ENCODE measurements at regions not wholly inside any gene's neighbourhood (a gene's known extent, or its start where the extent isn't known, plus 50 kb on each side); places are given as distances from the start of the nearest gene placed in this dataset.

- no peak overlapping the region for H3K18ac ChIP-seq (ENCODE audit: low read depth, low read length)
- intact Hi-C loops (cut with micrococcal nuclease) (no loop called here), in situ Hi-C loops (cut with MboI; ENCODE audit: low sequenced_read_pairs) (no loop called here), dilution Hi-C loops (cut with HindIII; ENCODE audit: low sequenced_read_pairs, unreplicated experiment) (no loop called here)
- BruUV-seq (replicated peaks), result no TSS peak
- no peaks in the 10 kb centered on the region for H3K36me3 ChIP-seq (ENCODE audit: control insufficient read depth, insufficient read depth, low read length)
- no peak overlapping the region for H2BK120ac ChIP-seq (ENCODE audit: low read depth, low read length)
- WGBS, 2 experiments (ENCODE audit: extremely low coverage in 2 of 2, insufficient read length in 1 of 2), result 50% methylated on average over 1 of the region's 9 CpGs; no CpG with 5 or more reads in 1 of the 2 experiments
- H2AK9ac ChIP-seq (replicated peaks; ENCODE audit: low read depth, low read length, poor library complexity), result no peak overlapping the region
- no peak overlapping the region for H4K5ac ChIP-seq (ENCODE audit: low read depth, low read length)
- H3K4me3 ChIP-seq (ENCODE audit: insufficient read depth, low read depth, low read length), result no peak overlapping the region
- no peak overlapping the region for H3K14ac ChIP-seq (replicated peaks; ENCODE audit: low read depth, low read length)
- no peak overlapping the region for H3K27ac ChIP-seq (ENCODE audit: insufficient read depth, low read length)
- no peak overlapping the region for H4K8ac ChIP-seq (ENCODE audit: low read depth in 2 of 2, low read length in 2 of 2)
- no peak overlapping the region for H2AFZ ChIP-seq (replicated peaks; ENCODE audit: low read length, poor library complexity)
- H2BK20ac ChIP-seq (ENCODE audit: low read depth, low read length), result no peak overlapping the region
- no peaks in the 10 kb centered on the region for H3K79me1 ChIP-seq (ENCODE audit: low read depth in 1 of 2, low read length in 2 of 2)
- H3K23ac ChIP-seq (ENCODE audit: low read depth, low read length), result no peak overlapping the region
- H3K9ac ChIP-seq (ENCODE audit: low read depth, low read length), result no peak overlapping the region
- no peak overlapping the region for H2BK15ac ChIP-seq (ENCODE audit: low read depth, low read length)
- H2AK5ac ChIP-seq (ENCODE audit: low read depth, low read length), result no peak overlapping the region
- H4K91ac ChIP-seq (ENCODE audit: insufficient read depth, low read depth, low read length), result no peak overlapping the region
- POLR2A ChIA-PET (ENCODE audit: unreplicated experiment), result no interaction called here
- no peak for ATAC-seq (ENCODE audit: low read depth)
- H3K4me1 ChIP-seq (ENCODE audit: control insufficient read depth, insufficient read depth, low read length), result no peaks in the 10 kb centered on the region
- TF ChIP-seq RCOR1 (IDR thresholded peaks at IDR 0.05; ENCODE audit: insufficient replicate concordance, low read length), result no peak
- TF ChIP-seq BHLHE40 (IDR thresholded peaks at IDR 0.05; ENCODE audit: low read depth, low read length), result no peak
- no peak for TF ChIP-seq USF2 (IDR thresholded peaks at IDR 0.05; ENCODE audit: low read depth, low read length)
- TF ChIP-seq FOS (IDR thresholded peaks at IDR 0.05; ENCODE audit: low read depth, low read length), result no peak
- TF ChIP-seq ELK1 (IDR thresholded peaks at IDR 0.05; ENCODE audit: borderline replicate concordance, low read depth, low read length), result no peak
- TF ChIP-seq MAZ (IDR thresholded peaks at IDR 0.05; ENCODE audit: borderline replicate concordance, low read depth, low read length), result no peak
- no peak for TF ChIP-seq NFE2L2 (IDR thresholded peaks at IDR 0.05; ENCODE audit: low read depth, low read length)
- no peak for TF ChIP-seq POLR2A (IDR thresholded peaks at IDR 0.05; ENCODE audit: low read depth, low read length)
- H3K27me3 ChIP-seq (ENCODE audit: control insufficient read depth, insufficient read depth, low read length), result no peaks in the 10 kb centered on the region
- no peak overlapping the region for H3K4ac ChIP-seq (ENCODE audit: low read depth, low read length)
- no peak overlapping the region for H2BK5ac ChIP-seq (ENCODE audit: low read depth, low read length, poor library complexity, severe bottlenecking)
- H3K9me1 ChIP-seq (ENCODE audit: insufficient read depth, low read length), result no peaks in the 10 kb centered on the region
- peaks cover 20% of the 10 kb centered on the region for H3K9me3 ChIP-seq (ENCODE audit: control insufficient read depth, insufficient read depth, low read length)
- no peak overlapping the region for H3K4me2 ChIP-seq (ENCODE audit: low read depth, low read length)
- H4K20me1 ChIP-seq (ENCODE audit: insufficient read depth, low read length), result no peaks in the 10 kb centered on the region
- no peak for DNase-seq
- no peak overlapping the region for H3K56ac ChIP-seq (ENCODE audit: extremely low read depth, insufficient read depth, low read length)
- CTCF ChIA-PET, result no interaction called here
These were observed 583.0 kb upstream of the COBL start for GRCh38 chr7:51899611-51900010.
